Gastroesophageal sphincter (tissue), 3 donors: ENCODE measurements at regions not wholly inside any gene's neighbourhood (a gene's known extent, or its start where the extent isn't known, plus 50 kb on each side); places are given as distances from the start of the nearest gene placed in this dataset.

Experiments
- CTCF ChIP-seq, 4 experiments: fragments of 200-600 bp in 2 of 4; fragments of 450-650 bp in 2 of 4; sonication (generic) in 1 of 4; IDR thresholded peaks; one replicate each; pipeline ENCODE4 v1.5.1; 2017 to 2019; ENCODE audit warnings: antibody characterized with exemption in 4 of 4, mild to moderate bottlenecking in 2 of 4, moderate library complexity in 2 of 4
- POLR2A ChIP-seq, 2 donors: fragments of 450-650 bp; IDR thresholded peaks; one replicate each; pipeline ENCODE4 v1.6.1; 2017; ENCODE audit warnings: antibody characterized with exemption in 2 of 2, mild to moderate bottlenecking in 2 of 2, moderate library complexity in 1 of 2

- TF ChIP-seq CTCF (IDR thresholded peaks at IDR 0.05) (no peak), POLR2A (IDR thresholded peaks at IDR 0.05) (no peak)
Observed at GRCh38 chr13:28566283-28566682, 71.4 kb upstream of the FLT1 start.
